A204.1 (cell line): ENCODE measurements at regions not wholly inside any gene's neighbourhood (a gene's known extent, or its start where the extent isn't known, plus 50 kb on each side); places are given as distances from the start of the nearest gene placed in this dataset.

Experiments used
- FAIRE-seq: peaks from 2 replicates; lab custom pipeline; 2012; peaks lifted over from hg19 to GRCh38; lab: Jason Lieb, UNC

- no peak for FAIRE-seq
These were observed 146.6 kb upstream of the CPEB2 start for GRCh38 chr4:14855719-14856061.

GRCh38 chr4:14856062-14856933 lies 146.0 kb upstream of the CPEB2 start:
- no peak for FAIRE-seq

GRCh38 chr4:14856934-14857235 lies 145.4 kb upstream of the CPEB2 start:
- no peak for FAIRE-seq

- FAIRE-seq, result no peak
These were observed 144.8 kb upstream of the CPEB2 start for GRCh38 chr4:14857475-14857874.

GRCh38 chr4:14857981-14858380 lies 144.3 kb upstream of the CPEB2 start:
- no peak for FAIRE-seq

GRCh38 chr4:14862891-14863290 lies 139.4 kb upstream of the CPEB2 start:
- no peak for FAIRE-seq

GRCh38 chr4:14863418-14864364 lies 138.6 kb upstream of the CPEB2 start:
- no peak for FAIRE-seq

- FAIRE-seq, result no peak
These were observed 137.8 kb upstream of the CPEB2 start for GRCh38 chr4:14864365-14865030.

- no peak for FAIRE-seq
These were observed 137.3 kb upstream of the CPEB2 start for GRCh38 chr4:14865031-14865366.

- FAIRE-seq, result no peak
These were observed 136.5 kb upstream of the CPEB2 start for GRCh38 chr4:14865804-14866203.

GRCh38 chr4:14867847-14868246 lies 134.4 kb upstream of the CPEB2 start:
- no peak for FAIRE-seq

GRCh38 chr4:14868426-14869395 lies 133.6 kb upstream of the CPEB2 start:
- FAIRE-seq, result no peak

GRCh38 chr4:14871676-14872430 lies 130.4 kb upstream of the CPEB2 start:
- FAIRE-seq, result no peak

- no peak for FAIRE-seq
These were observed 127.3 kb upstream of the CPEB2 start for GRCh38 chr4:14874990-14875389.

- FAIRE-seq, result no peak
These were observed 124.7 kb upstream of the CPEB2 start for GRCh38 chr4:14877246-14878225.

- no peak for FAIRE-seq
These were observed 123.6 kb upstream of the CPEB2 start for GRCh38 chr4:14878681-14879080.

- no peak for FAIRE-seq
These were observed 122.6 kb upstream of the CPEB2 start for GRCh38 chr4:14879683-14880082.

- FAIRE-seq, result no peak
These were observed 121.5 kb upstream of the CPEB2 start for GRCh38 chr4:14880805-14881204.

GRCh38 chr4:14883166-14883565 lies 119.1 kb upstream of the CPEB2 start:
- FAIRE-seq, result no peak

GRCh38 chr4:14883661-14884060 lies 118.6 kb upstream of the CPEB2 start:
- FAIRE-seq, result no peak
